T-helper 17 cell (primary cell): ENCODE measurements at regions not wholly inside any gene's neighbourhood (a gene's known extent, or its start where the extent isn't known, plus 50 kb on each side); places are given as distances from the start of the nearest gene placed in this dataset.

Source experiments
- ATAC-seq: fragments of 150-1000 bp; cut with Tn5 transposase; 2 replicates; pipeline ENCODE4 v1.10.0; 2021; ENCODE audit warnings: mild to moderate bottlenecking, moderate library complexity
- DNase-seq, 3 donors: peaks; one replicate each; pipeline versions ENCODE4 v3.0.0 to v3.0.0-alpha.2; 2020 to 2021
- H3K9me3 ChIP-seq: one replicate; pipeline ENCODE4 v1.7.0; 2013; ENCODE audit warnings: low read length, mild to moderate bottlenecking; ENCODE audit not compliant: control insufficient read depth, poor library complexity, severe bottlenecking
- H3K27ac Mint-ChIP-seq: one replicate; pipeline ENCODE4 v1.8.0; 2022; ENCODE audit warnings: mild to moderate bottlenecking, moderate library complexity, mixed read lengths
- H3K27me3 Mint-ChIP-seq: one replicate; pipeline ENCODE4 v1.8.0; 2022; ENCODE audit warnings: mixed read lengths
- H3K36me3 Mint-ChIP-seq: one replicate; pipeline ENCODE4 v1.8.0; 2022; ENCODE audit warnings: low read depth, mixed read lengths
- H3K4me1 Mint-ChIP-seq: one replicate; pipeline ENCODE4 v1.8.0; 2022; ENCODE audit warnings: mild to moderate bottlenecking, mixed read lengths
- H3K4me3 Mint-ChIP-seq: one replicate; pipeline ENCODE4 v1.8.0; 2022; ENCODE audit warnings: mild to moderate bottlenecking, moderate library complexity, mixed read lengths

DNA sequence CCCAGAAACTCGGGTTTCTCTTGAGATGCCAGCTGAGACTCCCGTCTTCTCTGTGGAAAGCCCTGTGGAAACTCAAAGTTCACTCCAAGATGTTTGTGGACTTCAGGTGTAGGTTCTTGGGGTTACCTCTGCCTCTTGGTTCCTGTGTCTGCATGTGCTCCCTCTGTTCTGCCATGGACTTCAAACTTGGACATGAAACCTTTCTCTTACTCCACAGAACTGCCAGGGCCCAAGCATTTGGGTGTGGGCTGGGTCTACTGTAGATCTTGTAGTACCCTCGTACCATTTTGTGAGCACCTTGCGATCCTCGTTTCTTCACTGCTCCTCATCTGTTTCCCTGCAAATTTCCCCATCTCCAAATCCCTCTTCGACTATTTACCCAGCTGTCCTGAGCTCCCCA is 175.5 kb downstream of the HAUS1 start:
- ATAC-seq (no peak), DNase-seq (no peak)
- Mint-ChIP-seq H3K27me3 (no peaks in the 10 kb centered on the region), H3K36me3 (peaks cover 3% of the 10 kb centered on the region), H3K27ac (no peak overlapping the region), H3K4me1 (peaks cover 33% of the 10 kb centered on the region), H3K4me3 (no peak overlapping the region)
- H3K9me3 ChIP-seq = no peaks in the 10 kb centered on the region

DNA sequence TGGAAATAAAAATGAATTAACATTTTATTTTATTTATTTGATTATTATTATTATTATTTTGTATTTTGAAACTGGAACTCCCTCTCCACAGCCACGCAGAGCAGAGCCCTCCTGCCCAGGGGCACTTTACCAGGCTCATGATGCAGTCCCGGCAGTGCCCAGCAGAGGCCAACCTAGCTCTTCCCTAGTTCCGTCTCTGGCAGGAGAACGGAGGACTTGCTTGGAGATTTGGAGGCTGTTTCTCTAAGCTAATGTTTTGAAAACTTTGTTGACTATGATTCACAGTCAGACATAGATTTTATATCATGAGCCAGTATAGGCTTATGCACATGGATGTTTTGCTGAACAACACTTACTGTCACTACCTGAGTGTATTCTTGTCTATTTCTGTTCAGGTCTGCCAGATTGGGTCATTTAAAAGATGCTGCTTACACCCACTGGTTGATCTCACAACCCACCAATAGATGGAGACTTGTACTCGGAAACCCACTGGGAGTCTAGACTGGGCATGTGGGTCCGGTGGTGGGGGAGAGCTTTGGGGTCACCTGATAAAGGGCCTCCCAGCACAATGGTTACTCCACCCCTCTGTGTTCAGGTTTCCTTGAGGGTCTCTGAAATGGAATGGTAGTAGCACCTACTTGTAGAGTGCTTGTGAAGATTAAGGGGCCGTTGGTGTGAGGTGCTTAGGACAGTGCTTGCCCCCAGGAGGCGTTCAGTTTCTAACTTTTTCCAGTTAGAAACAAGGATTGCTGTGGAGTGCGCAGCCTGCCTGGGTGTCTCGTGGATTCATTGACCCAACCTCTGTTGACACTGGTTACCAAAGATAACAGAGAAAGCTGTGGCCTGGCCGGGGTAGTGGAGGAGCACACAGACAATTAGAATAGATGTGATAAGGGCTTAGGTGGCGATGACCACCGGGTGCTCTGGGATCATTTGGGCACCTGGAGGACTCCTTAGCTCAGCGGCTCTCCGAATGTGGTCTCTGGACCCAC is 177.3 kb downstream of the HAUS1 start:
- peaks cover 23% of the 10 kb centered on the region for H3K4me1 Mint-ChIP-seq
- peak overlapping the region; percentile 16 for H3K27ac Mint-ChIP-seq
- DNase-seq (peak in 2 of 3 donors; percentile 25 to 43), ATAC-seq (peak; percentile 91)
- H3K27me3 Mint-ChIP-seq = no peaks in the 10 kb centered on the region
- no peak overlapping the region for H3K4me3 Mint-ChIP-seq
- peaks cover 3% of the 10 kb centered on the region for H3K36me3 Mint-ChIP-seq
- H3K9me3 ChIP-seq = no peaks in the 10 kb centered on the region

DNA sequence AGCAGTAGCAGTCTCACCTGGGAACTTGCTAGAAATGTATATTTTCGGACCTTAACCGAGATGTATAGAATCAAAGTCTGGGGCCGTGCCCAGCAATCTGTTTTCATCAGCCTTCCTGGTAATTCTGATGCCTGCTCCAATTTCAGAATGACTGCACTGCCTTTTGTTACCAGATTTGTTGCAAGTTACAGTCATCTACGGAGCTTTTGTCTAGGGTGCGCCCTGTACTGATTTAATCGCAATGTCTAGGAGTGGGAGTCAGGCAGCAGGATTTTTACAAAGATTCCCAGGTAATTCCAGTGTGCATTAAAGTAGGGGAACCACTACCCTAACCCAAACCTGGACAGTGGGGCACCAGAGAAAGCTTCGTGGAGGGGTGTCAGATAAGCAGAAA is 178.0 kb downstream of the HAUS1 start:
- no peaks in the 10 kb centered on the region for H3K9me3 ChIP-seq
- Mint-ChIP-seq H3K4me3 (no peak overlapping the region), H3K36me3 (peaks cover 3% of the 10 kb centered on the region), H3K27ac (no peak overlapping the region), H3K27me3 (no peaks in the 10 kb centered on the region), H3K4me1 (peaks cover 20% of the 10 kb centered on the region)
- no peak for DNase-seq
- ATAC-seq = no peak

DNA sequence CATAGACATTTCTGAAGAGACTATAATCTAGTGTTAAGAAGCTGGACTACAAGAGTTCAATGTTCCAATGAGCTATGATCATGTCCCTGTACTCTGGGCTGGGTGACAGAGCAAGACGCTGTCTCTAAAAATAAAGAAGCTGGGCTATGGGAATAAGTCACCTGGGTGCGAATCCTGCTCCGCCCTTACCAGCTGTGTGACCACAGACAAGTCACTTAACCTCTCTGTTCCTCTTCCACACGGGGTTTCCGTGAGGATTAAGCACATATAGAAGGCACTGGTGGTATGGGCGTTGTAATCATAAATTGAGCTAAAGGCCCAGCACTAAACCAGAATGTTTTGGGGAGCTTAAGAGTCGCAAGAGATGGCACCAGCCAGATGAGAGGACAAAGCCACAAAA is 178.5 kb downstream of the HAUS1 start:
- H3K27ac Mint-ChIP-seq = peak overlapping the region; percentile 79
- peak overlapping the region; percentile 61 for H3K4me3 Mint-ChIP-seq

DNA sequence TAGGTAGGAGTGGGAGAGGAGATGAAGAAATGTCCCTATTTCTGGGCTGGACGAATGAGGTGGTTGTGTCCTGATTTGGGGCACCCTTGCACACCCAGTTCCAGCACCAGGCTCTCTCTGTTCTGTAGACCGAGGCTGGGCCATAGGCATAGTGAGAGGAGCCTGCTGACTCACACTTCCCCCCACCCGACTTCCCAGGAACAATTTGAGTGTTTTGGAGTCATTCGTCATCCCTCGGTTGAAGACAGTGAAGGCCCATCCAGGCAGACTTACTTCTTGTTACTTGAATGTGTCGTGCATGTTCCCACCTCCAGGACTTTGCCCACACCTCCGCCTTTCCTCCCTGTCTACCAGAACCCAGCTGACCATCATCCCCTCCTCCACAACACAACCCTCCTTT is 179.1 kb downstream of the HAUS1 start:
- H3K27ac Mint-ChIP-seq = no peak overlapping the region
- H3K9me3 ChIP-seq = no peaks in the 10 kb centered on the region
- DNase-seq (no peak), ATAC-seq (no peak)
- peaks cover 15% of the 10 kb centered on the region for H3K4me1 Mint-ChIP-seq
- H3K4me3 Mint-ChIP-seq = no peak overlapping the region
- H3K36me3 Mint-ChIP-seq = peaks cover 3% of the 10 kb centered on the region
- H3K27me3 Mint-ChIP-seq = no peaks in the 10 kb centered on the region

More for the DNA sequence above, 178.5 kb downstream of the HAUS1 start:
- H3K9me3 ChIP-seq = no peaks in the 10 kb centered on the region
- ATAC-seq = no peak
- H3K36me3 Mint-ChIP-seq = peaks cover 3% of the 10 kb centered on the region
- peaks cover 19% of the 10 kb centered on the region for H3K4me1 Mint-ChIP-seq
- no peaks in the 10 kb centered on the region for H3K27me3 Mint-ChIP-seq
- DNase-seq = no peak

DNA sequence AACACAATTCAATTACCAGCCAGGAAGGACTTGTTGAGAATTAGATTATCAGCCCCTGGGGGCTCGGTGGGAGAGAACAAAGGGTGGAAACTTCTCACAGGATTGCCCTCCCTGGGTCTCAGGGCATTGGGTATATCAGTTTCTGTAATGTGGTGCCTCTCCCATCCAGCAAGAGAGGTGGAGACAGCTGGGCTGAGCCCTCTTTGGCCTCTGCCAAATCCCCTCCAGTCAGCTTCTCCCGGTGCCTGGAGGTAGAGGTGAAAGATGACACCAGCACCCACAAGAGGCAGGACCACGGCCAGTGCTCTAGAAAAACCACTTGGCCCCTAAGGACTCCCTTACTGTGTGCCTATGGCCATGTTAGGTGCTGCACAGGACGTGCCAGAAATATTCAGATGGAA is 179.7 kb downstream of the HAUS1 start:
- H3K36me3 Mint-ChIP-seq = peaks cover 3% of the 10 kb centered on the region

DNA sequence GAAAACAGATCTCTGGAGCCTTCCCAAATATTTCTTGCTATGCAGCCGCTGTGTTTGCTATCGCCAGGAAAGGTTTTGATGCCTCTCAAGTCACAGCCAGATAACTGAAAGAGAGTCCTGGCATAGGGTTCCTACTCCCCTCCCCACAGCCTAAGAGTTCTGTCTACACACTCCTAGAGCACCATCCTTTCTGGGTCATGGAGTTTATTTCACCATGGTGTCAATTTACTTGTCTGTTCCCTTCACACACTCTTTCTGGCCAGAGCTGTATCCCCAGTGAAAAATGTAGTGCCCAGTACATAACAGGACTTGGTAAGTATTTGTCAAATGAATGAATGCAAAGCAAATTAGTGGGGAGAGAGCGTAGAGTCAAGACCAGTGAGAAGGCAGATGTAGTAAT is 185.3 kb downstream of the HAUS1 start:
- Mint-ChIP-seq H3K4me3 (no peak overlapping the region), H3K36me3 (no peaks in the 10 kb centered on the region), H3K27ac (no peak overlapping the region), H3K27me3 (no peaks in the 10 kb centered on the region), H3K4me1 (peaks cover 4% of the 10 kb centered on the region)
- ATAC-seq (no peak), DNase-seq (no peak)
- H3K9me3 ChIP-seq = no peaks in the 10 kb centered on the region

More for the DNA sequence above, 179.7 kb downstream of the HAUS1 start:
- no peak for DNase-seq
- Mint-ChIP-seq H3K4me1 (peaks cover 13% of the 10 kb centered on the region), H3K27me3 (no peaks in the 10 kb centered on the region), H3K27ac (no peak overlapping the region), H3K4me3 (no peak overlapping the region)
- no peak for ATAC-seq
- H3K9me3 ChIP-seq = no peaks in the 10 kb centered on the region

DNA sequence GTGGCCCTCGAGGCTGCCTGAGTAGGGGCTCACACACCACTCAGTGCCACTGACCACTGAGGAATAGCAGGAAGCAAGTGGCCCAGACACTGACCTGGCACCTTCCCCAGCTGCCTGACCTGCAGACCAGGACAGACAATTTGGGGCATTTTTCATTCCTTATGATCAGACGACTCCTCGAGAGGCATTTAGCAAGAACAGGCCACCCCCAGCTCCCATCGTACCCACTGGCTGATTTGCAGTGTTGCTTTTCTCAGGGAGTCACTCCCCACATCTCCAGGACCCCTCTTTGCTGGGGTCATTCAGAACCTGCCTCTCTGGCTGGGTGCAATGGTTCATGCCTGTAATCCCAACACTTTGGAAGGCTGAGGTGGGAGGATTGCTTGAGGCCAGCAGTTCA is 185.7 kb downstream of the HAUS1 start:
- Mint-ChIP-seq H3K4me3 (no peak overlapping the region), H3K36me3 (no peaks in the 10 kb centered on the region), H3K27ac (no peak overlapping the region)

DNA sequence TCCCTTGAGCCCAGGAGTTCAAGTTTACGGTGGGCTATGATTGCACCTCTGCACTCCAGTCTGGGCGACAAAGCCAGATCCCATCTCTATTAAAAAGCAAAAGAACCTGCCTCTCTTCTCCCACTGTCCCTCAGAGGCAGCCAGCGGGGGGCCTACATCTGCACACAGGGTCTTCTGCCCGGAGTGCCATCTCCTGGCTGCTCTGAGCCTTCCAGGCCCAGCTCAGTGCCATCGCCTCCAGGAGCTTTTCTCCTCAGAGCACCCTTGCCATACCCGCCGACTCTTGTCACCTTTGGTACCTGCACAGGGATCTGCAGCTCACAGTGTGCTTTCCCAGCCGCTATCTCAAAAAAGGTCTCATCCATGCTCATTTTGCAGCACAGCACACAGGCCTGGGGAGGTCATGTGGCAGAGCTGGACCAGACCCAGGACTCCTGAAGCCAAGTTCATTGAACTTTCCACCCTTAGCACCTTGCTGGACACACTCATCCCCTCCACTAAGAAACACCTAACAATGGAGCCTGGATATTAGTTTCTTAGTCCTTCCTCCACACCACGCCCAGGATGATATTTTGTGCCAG is 186.3 kb downstream of the HAUS1 start:
- DNase-seq (no peak), ATAC-seq (no peak)
- no peaks in the 10 kb centered on the region for H3K9me3 ChIP-seq
- Mint-ChIP-seq H3K27ac (peak overlapping the region; percentile 24), H3K36me3 (no peaks in the 10 kb centered on the region), H3K4me1 (peaks cover 4% of the 10 kb centered on the region), H3K4me3 (no peak overlapping the region), H3K27me3 (no peaks in the 10 kb centered on the region)

More for the DNA sequence above, 185.7 kb downstream of the HAUS1 start:
- ATAC-seq = no peak
- DNase-seq = no peak
- H3K9me3 ChIP-seq = no peaks in the 10 kb centered on the region
- H3K27me3 Mint-ChIP-seq = no peaks in the 10 kb centered on the region
- H3K4me1 Mint-ChIP-seq = peaks cover 4% of the 10 kb centered on the region

DNA sequence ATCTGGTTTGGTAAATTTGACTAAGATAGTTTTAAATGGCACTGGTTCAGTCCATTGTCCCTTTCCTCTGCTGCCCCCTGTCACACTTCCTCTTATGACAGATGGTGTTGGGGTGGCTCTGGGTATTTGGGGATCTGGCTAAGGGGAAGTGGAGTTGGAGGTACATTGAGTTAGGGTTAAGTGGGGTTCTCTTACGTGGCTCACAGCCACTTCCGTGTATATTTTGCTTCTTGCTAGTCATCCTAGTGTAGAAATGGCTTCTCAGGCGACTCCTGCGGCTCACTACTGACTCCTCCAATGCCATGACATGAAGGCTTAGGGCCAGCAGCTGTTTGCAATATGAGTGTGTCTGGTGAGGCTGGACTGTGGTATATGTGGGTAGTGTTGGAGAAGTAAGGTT is 187.0 kb downstream of the HAUS1 start:
- Mint-ChIP-seq H3K36me3 (no peaks in the 10 kb centered on the region), H3K4me1 (peaks cover 4% of the 10 kb centered on the region), H3K4me3 (no peak overlapping the region), H3K27ac (peak overlapping the region; percentile 24), H3K27me3 (no peaks in the 10 kb centered on the region)
- peak; percentile 20 for ATAC-seq
- H3K9me3 ChIP-seq = no peaks in the 10 kb centered on the region
- DNase-seq = no peak

DNA sequence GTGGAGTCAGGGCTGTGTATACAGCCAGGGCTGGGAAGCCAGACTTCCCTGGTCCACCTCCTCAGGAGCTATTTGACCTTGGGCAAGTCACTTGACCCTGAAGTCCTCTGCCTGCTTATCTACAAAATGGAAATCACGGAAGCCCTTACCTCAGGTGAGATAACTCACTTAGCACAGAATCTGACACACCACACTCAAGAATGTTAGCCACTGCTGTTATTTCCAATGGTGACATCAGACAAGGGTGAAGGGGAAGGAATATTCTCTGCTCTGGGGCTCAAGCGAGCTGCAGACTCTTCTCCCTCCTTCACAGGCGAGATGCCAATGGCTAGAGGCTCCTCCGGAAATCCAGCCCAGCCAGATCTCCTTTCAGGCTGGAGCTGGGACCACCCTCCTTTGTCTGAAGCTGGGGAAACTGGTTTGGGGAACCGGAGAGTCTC is 189.6 kb downstream of the HAUS1 start:
- H3K27ac Mint-ChIP-seq = no peak overlapping the region
- no peak overlapping the region for H3K4me3 Mint-ChIP-seq
- peaks cover 6% of the 10 kb centered on the region for H3K4me1 Mint-ChIP-seq
- no peaks in the 10 kb centered on the region for H3K9me3 ChIP-seq
- H3K27me3 Mint-ChIP-seq = no peaks in the 10 kb centered on the region
- DNase-seq (no peak), ATAC-seq (no peak)
- no peaks in the 10 kb centered on the region for H3K36me3 Mint-ChIP-seq

DNA sequence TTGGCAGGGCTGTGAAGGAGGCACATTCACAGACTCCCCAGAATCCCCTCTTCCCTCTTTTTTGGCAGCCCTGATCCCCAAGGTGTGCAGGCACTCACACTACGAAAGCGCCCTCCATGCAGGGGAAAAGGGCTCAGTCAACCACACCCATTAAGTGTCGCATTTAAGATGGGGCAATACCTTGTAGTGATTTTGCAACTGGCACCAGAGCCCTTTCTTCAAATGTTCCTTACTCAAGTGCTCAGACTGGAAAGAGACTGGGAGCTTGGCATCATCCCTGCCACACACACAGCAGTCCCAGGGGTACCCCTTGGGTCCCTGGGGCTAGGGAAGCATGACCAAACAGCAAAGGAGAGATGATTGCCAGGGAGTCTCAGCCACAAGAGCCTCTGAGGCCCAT is 190.1 kb downstream of the HAUS1 start:
- H3K27ac Mint-ChIP-seq = no peak overlapping the region
- H3K9me3 ChIP-seq = no peaks in the 10 kb centered on the region
- no peak overlapping the region for H3K4me3 Mint-ChIP-seq
- ATAC-seq (no peak), DNase-seq (no peak)
- H3K4me1 Mint-ChIP-seq = peaks cover 6% of the 10 kb centered on the region
- H3K36me3 Mint-ChIP-seq = no peaks in the 10 kb centered on the region
- peaks cover 2% of the 10 kb centered on the region for H3K27me3 Mint-ChIP-seq

DNA sequence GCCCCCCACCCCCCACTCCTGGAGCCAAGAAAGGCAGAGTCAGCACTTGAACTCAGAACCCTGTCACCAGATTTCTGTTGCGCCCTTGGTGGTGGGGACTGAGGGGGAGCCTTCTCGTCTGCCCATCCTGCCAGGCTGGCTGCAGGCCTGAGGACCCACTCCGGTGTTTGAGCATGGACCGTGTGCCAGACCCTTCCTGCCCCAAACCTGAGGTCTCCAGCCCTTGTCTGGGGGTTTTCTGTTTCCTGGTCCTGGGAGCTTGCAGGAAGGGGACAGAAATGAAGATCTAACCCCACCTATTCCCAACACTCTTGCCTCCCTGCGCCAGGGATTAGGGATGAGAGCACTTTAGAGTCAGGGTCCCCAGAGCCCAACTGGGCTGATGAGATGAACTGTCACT is 190.6 kb downstream of the HAUS1 start:
- ATAC-seq (no peak), DNase-seq (no peak)
- H3K4me1 Mint-ChIP-seq = peaks cover 4% of the 10 kb centered on the region
- H3K27me3 Mint-ChIP-seq = peaks cover 6% of the 10 kb centered on the region
- no peaks in the 10 kb centered on the region for H3K36me3 Mint-ChIP-seq
- peak overlapping the region; percentile 84 for H3K27ac Mint-ChIP-seq
- no peaks in the 10 kb centered on the region for H3K9me3 ChIP-seq
- H3K4me3 Mint-ChIP-seq = no peak overlapping the region
